MCF 10A (cell line): ENCODE measurements at regions not wholly inside any gene's neighbourhood (a gene's known extent, or its start where the extent isn't known, plus 50 kb on each side); places are given as distances from the start of the nearest gene placed in this dataset.
"Not testable (repeated sequence)": the region's sequence is repeated elsewhere in the genome, so short reads cannot be mapped to it uniquely, and the experiment has no call there.

Source experiments
- BruUV-seq: library from RNA; stranded (reverse); fragments of 400-500 nt; replicated peaks from 2 replicates; lab custom pipeline; 2021; lab: Mats Ljungman, UMichigan
- CTCF ChIA-PET: fragments of 300-600 bp; sonication (Branson Sonifier 250); formaldehyde crosslinking; extraction: SDS; loops from one replicate; lab custom pipeline; 2021; ENCODE audit warnings: antibody characterized with exemption, inconsistent platforms; lab: Yijun Ruan, JAX
- POLR2A ChIA-PET: fragments of 300-600, 350-650 bp; sonication (Branson Sonifier 250); formaldehyde crosslinking; extraction: SDS; loops from one replicate; lab custom pipeline; 2020; ENCODE audit warnings: antibody characterized with exemption, inconsistent platforms; lab: Yijun Ruan, JAX
- DNase-seq: peaks from one replicate; pipeline ENCODE4 v3.0.0-alpha.2; 2018; ENCODE audit not compliant: unreplicated experiment
- H3K27ac Mint-ChIP-seq: one replicate; pipeline ENCODE4 v1.8.0; 2022; ENCODE audit warnings: mild to moderate bottlenecking, low read depth, mixed read lengths; ENCODE audit not compliant: unreplicated experiment
- H3K27me3 Mint-ChIP-seq: one replicate; pipeline ENCODE4 v1.8.0; 2022; ENCODE audit warnings: mixed read lengths; ENCODE audit not compliant: insufficient read depth, unreplicated experiment
- H3K36me3 Mint-ChIP-seq: one replicate; pipeline ENCODE4 v1.8.0; 2022; ENCODE audit warnings: mild to moderate bottlenecking, moderate library complexity, mixed read lengths; ENCODE audit not compliant: insufficient read depth, unreplicated experiment
- H3K4me1 Mint-ChIP-seq: one replicate; pipeline ENCODE4 v1.8.0; 2022; ENCODE audit warnings: mixed read lengths; ENCODE audit not compliant: insufficient read depth, unreplicated experiment
- H3K4me3 Mint-ChIP-seq: one replicate; pipeline ENCODE4 v1.8.0; 2022; ENCODE audit warnings: mild to moderate bottlenecking, moderate library complexity, mixed read lengths; ENCODE audit not compliant: unreplicated experiment
- H3K9me3 Mint-ChIP-seq: one replicate; pipeline ENCODE4 v1.8.0; 2022; ENCODE audit warnings: mixed read lengths; ENCODE audit not compliant: unreplicated experiment
- CTCF ChIP-seq: fragments of 200-600 bp; IDR thresholded peaks from one replicate; pipeline ENCODE4 v1.8.0; 2022; ENCODE audit warnings: antibody characterized with exemption, mild to moderate bottlenecking; ENCODE audit not compliant: unreplicated experiment
- intact Hi-C: fragments of 100-400 bp; cut with micrococcal nuclease; formaldehyde crosslinking; loops from 2 replicates; pipeline ENCODE4 v1.14.1; 2022

GRCh38 chr15:22714358-22715132, 71.9 kb upstream of the NIPA1 start:
- H3K4me3 Mint-ChIP-seq: not testable (repeated sequence)

GRCh38 chr15:22715133-22715845, 71.2 kb upstream of the NIPA1 start:
- DNase-seq, H3K27me3 Mint-ChIP-seq, H3K4me1 Mint-ChIP-seq, POLR2A ChIA-PET, H3K4me3 Mint-ChIP-seq, H3K27ac Mint-ChIP-seq, CTCF ChIA-PET, BruUV-seq, intact Hi-C loops, H3K36me3 Mint-ChIP-seq, H3K9me3 Mint-ChIP-seq: not testable (repeated sequence)

More at GRCh38 chr15:22714358-22715132, 71.9 kb upstream of the NIPA1 start:
- POLR2A ChIA-PET, CTCF ChIA-PET, H3K27me3 Mint-ChIP-seq, H3K4me1 Mint-ChIP-seq, H3K27ac Mint-ChIP-seq, H3K36me3 Mint-ChIP-seq, DNase-seq, BruUV-seq, intact Hi-C loops, H3K9me3 Mint-ChIP-seq: not testable (repeated sequence)

GRCh38 chr15:22719980-22720379, 66.5 kb upstream of the NIPA1 start:
- peak; percentile 7 for DNase-seq
- BruUV-seq, H3K27ac Mint-ChIP-seq, H3K36me3 Mint-ChIP-seq, CTCF ChIA-PET, H3K27me3 Mint-ChIP-seq, H3K9me3 Mint-ChIP-seq, H3K4me3 Mint-ChIP-seq, POLR2A ChIA-PET, H3K4me1 Mint-ChIP-seq, intact Hi-C loops: not testable (repeated sequence)
- TF ChIP-seq CTCF: peak; percentile 47

GRCh38 chr15:22726104-22726503, 60.3 kb upstream of the NIPA1 start:
- CTCF ChIA-PET, H3K27me3 Mint-ChIP-seq, H3K9me3 Mint-ChIP-seq, H3K36me3 Mint-ChIP-seq, H3K27ac Mint-ChIP-seq, POLR2A ChIA-PET, intact Hi-C loops, BruUV-seq, DNase-seq, H3K4me3 Mint-ChIP-seq, H3K4me1 Mint-ChIP-seq: not testable (repeated sequence)

- H3K4me1 Mint-ChIP-seq, H3K9me3 Mint-ChIP-seq, DNase-seq, BruUV-seq, H3K36me3 Mint-ChIP-seq, POLR2A ChIA-PET, intact Hi-C loops, CTCF ChIA-PET, H3K4me3 Mint-ChIP-seq, H3K27me3 Mint-ChIP-seq, H3K27ac Mint-ChIP-seq: not testable (repeated sequence)
Observed at GRCh38 chr15:22735067-22735466, 51.4 kb upstream of the NIPA1 start.

- no peak for TF ChIP-seq CTCF
- Mint-ChIP-seq H3K4me3 (no peak overlapping the region), H3K9me3 (no peaks in the 10 kb centered on the region), H3K27me3 (no peaks in the 10 kb centered on the region), H3K4me1 (no peaks in the 10 kb centered on the region), H3K27ac (no peak overlapping the region), H3K36me3 (no peaks in the 10 kb centered on the region)
- intact Hi-C loops: no loop called here
- POLR2A ChIA-PET: no interaction called here
- DNase-seq: no peak
- CTCF ChIA-PET: no interaction called here
- BruUV-seq: no TSS peak
Observed at GRCh38 chr15:22735781-22736180, 50.7 kb upstream of the NIPA1 start.

- H3K4me1 Mint-ChIP-seq, CTCF ChIA-PET, H3K36me3 Mint-ChIP-seq, DNase-seq, POLR2A ChIA-PET, intact Hi-C loops, H3K27ac Mint-ChIP-seq, H3K27me3 Mint-ChIP-seq, BruUV-seq, H3K9me3 Mint-ChIP-seq, H3K4me3 Mint-ChIP-seq: not testable (repeated sequence)
Observed at GRCh38 chr15:22736200-22736599, 50.2 kb upstream of the NIPA1 start.
